ENCODE measurements at regions not wholly inside any gene's neighbourhood (a gene's known extent, or its start where the extent isn't known, plus 50 kb on each side); places are given as distances from the start of the nearest gene placed in this dataset.

GRCh38 chr18:23380001-23380550 is 73.0 kb upstream of the RIOK3 start:
- peaks cover 13 to 17% (median 13%) of the 10 kb centered on the region in 3 donors for H3K4me1 Mint-ChIP-seq
- peaks cover 12 to 20% of the 10 kb centered on the region in 2 donors for H3K36me3 Mint-ChIP-seq
- DNase-seq = no peak
- no peak for ATAC-seq (ENCODE audit: low read depth in 2 of 2)
- no peaks in the 10 kb centered on the region for H3K27me3 Mint-ChIP-seq
- H3K4me3 Mint-ChIP-seq = no peak overlapping the region
- peak overlapping the region in 1 of 6 donors; percentile 90 for H3K27ac Mint-ChIP-seq
- H3K9me3 Mint-ChIP-seq = no peaks in the 10 kb centered on the region

DNA sequence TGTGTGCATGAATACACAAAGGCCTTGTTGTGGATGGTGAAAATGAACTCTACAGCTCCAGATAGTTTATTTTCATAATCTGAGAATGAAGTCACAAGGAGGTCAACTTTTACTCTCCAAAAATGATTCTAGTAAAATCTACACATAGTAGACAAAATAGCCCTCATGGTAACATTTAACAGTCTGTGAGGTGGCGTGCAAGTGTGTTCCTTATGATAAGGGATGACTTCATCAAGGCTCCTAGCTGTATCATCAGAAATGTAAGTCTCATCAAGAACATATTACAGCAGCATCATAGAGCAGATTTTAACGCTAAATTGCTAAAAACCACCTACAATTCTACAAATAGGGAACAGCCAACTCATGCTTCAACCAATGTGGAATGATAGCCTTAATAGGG is 72.3 kb upstream of the RIOK3 start:
- no peaks in the 10 kb centered on the region for H3K27me3 Mint-ChIP-seq
- H3K4me3 Mint-ChIP-seq = no peak overlapping the region
- no peaks in the 10 kb centered on the region for H3K9me3 Mint-ChIP-seq
- H3K4me1 Mint-ChIP-seq = peaks cover 19 to 22% (median 20%) of the 10 kb centered on the region in 3 donors
- no peak for DNase-seq
- peaks cover 12 to 25% of the 10 kb centered on the region in 2 donors for H3K36me3 Mint-ChIP-seq
- ATAC-seq (ENCODE audit: low read depth in 2 of 2) = no peak
- H3K27ac Mint-ChIP-seq = no peak overlapping the region

DNA sequence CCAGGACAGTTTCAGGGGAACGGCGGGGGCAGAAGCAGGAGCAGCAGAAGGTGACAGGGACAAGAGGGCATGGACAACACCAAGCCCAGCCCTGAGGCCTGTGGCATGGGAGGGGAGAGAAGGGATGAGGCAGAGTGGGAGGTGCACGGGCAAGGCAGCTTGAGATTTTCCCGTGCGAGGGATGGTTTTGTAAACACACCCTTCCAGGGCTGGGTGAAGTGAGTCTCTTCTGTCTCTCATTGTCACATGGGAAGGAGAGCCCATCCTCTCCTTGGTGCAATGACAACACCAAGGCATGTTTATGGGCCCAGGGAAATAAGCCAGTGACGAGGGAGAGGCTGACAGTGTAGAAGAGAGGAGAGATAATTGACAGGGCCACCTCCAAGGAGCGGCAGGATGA is 69.6 kb upstream of the RIOK3 start:
- Mint-ChIP-seq H3K4me1 (peaks cover 19 to 22% (median 20%) of the 10 kb centered on the region in 3 donors), H3K4me3 (no peak overlapping the region), H3K36me3 (peaks cover 12 to 22% of the 10 kb centered on the region in 2 donors), H3K27ac (peak overlapping the region in 1 of 6 donors; percentile 68), H3K9me3 (no peaks in the 10 kb centered on the region), H3K27me3 (no peaks in the 10 kb centered on the region)
- DNase-seq (no peak), ATAC-seq (ENCODE audit: low read depth in 2 of 2) (no peak)

- Mint-ChIP-seq H3K27me3 (no peaks in the 10 kb centered on the region), H3K4me1 (peaks cover 19 to 22% (median 20%) of the 10 kb centered on the region in 3 donors), H3K9me3 (no peaks in the 10 kb centered on the region), H3K4me3 (peak overlapping the region in 2 of 8 donors; percentile 6 to 65), H3K27ac (peak overlapping the region in 5 of 6 donors; percentile 30 to 93 (median 80)), H3K36me3 (peaks cover 12 to 26% of the 10 kb centered on the region in 2 donors)
- DNase-seq (no peak), ATAC-seq (ENCODE audit: low read depth in 2 of 2) (peak; percentile 27 to 41)
Measured at GRCh38 chr18:23384778-23385736, 68.0 kb upstream of the RIOK3 start.

DNA sequence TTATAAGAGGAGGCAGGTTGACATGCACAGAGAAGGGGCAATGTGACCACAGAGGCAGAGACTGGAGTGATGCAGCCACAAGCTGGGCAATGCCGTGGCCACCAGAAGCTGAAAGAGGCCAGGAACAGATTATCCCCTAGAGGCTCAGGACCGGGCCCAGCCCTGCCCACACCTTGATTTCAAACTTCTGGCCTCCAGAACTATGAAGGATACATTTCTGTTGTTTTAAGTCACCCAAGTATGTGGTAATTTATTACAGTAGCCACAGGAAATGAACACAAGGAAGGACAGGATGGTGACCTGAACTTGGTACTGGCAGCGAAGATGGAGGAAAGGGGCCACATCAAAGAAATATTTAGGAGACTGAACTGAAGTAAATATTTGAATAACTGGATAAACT is 66.8 kb upstream of the RIOK3 start:
- no peak for DNase-seq
- ATAC-seq (ENCODE audit: low read depth in 2 of 2) = no peak
- Mint-ChIP-seq H3K27ac (peak overlapping the region in 1 of 6 donors; percentile 33), H3K9me3 (no peaks in the 10 kb centered on the region), H3K4me1 (peaks cover 18 to 22% (median 19%) of the 10 kb centered on the region in 3 donors), H3K36me3 (peaks cover 12 to 26% of the 10 kb centered on the region in 2 donors), H3K27me3 (no peaks in the 10 kb centered on the region), H3K4me3 (no peak overlapping the region)

DNA sequence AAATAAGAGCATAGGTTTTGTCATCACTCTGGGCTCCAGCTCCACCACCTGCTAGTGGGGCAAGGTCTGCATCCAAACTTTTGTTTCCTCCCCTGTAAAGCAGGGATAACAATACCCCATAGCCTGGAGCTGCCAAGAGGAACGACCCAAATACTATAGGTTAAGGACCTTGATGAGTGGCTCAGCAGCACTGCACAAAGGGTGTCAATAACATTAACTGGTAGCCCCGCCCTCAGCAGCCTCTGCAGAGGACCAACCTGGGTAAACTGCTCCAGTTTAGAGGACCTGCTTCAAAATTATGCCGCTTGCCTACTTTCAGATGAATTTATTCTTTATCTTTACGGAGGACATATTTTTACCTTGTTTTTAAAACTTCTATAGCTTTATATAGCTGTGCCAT is 65.8 kb upstream of the RIOK3 start:
- Mint-ChIP-seq H3K4me1 (peaks cover 18 to 22% (median 19%) of the 10 kb centered on the region in 3 donors), H3K9me3 (no peaks in the 10 kb centered on the region), H3K4me3 (no peak overlapping the region), H3K27ac (peak overlapping the region in 2 of 6 donors; percentile 30 to 85), H3K27me3 (no peaks in the 10 kb centered on the region), H3K36me3 (peaks cover 12 to 26% of the 10 kb centered on the region in 2 donors)
- no peak for DNase-seq
- no peak for ATAC-seq (ENCODE audit: low read depth in 2 of 2)

GRCh38 chr18:23388357-23388756 is 64.7 kb upstream of the RIOK3 start:
- no peaks in the 10 kb centered on the region for H3K9me3 Mint-ChIP-seq
- H3K36me3 Mint-ChIP-seq = peaks cover 4 to 21% of the 10 kb centered on the region in 2 donors
- H3K27me3 Mint-ChIP-seq = no peaks in the 10 kb centered on the region
- no peak overlapping the region for H3K4me3 Mint-ChIP-seq
- DNase-seq = no peak
- ATAC-seq (ENCODE audit: low read depth in 2 of 2) = no peak
- peaks cover 14 to 18% (median 16%) of the 10 kb centered on the region in 3 donors for H3K4me1 Mint-ChIP-seq
- H3K27ac Mint-ChIP-seq = no peak overlapping the region

DNA sequence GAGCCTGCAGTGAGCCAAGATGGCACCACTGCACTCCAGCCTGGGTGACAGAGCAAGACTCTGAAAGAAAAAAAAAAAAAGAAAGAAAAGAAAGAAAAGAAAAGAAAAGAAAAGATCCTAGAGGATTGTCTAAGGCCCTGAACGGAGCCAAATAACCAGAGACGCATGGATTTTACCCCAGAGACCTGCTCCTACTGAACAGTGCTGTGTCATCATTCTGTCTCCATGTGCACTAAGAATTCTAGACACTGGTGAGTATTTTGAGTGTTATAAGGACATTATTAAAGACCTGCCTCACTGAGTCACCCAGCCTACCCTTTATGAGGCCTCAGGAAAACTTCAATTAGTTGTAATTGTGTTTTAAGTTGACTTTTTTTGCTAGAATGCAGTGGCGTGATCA is 61.9 kb upstream of the RIOK3 start:
- no peaks in the 10 kb centered on the region for H3K4me1 Mint-ChIP-seq

GRCh38 chr18:23397907-23398306 is 55.2 kb upstream of the RIOK3 start:
- peaks cover 8 to 35% of the 10 kb centered on the region in 2 donors for H3K36me3 Mint-ChIP-seq
- ATAC-seq (ENCODE audit: low read depth in 2 of 2) (no peak), DNase-seq (no peak)
- H3K4me3 Mint-ChIP-seq = no peak overlapping the region
- no peaks in the 10 kb centered on the region for H3K9me3 Mint-ChIP-seq
- no peaks in the 10 kb centered on the region for H3K4me1 Mint-ChIP-seq
- no peaks in the 10 kb centered on the region for H3K27me3 Mint-ChIP-seq
- peak overlapping the region in 1 of 6 donors; percentile 60 for H3K27ac Mint-ChIP-seq

More for the DNA sequence above, 61.9 kb upstream of the RIOK3 start:
- no peaks in the 10 kb centered on the region for H3K9me3 Mint-ChIP-seq
- H3K4me3 Mint-ChIP-seq = peak overlapping the region in 1 of 8 donors; percentile 60
- H3K36me3 Mint-ChIP-seq = peaks cover 0 to 24% of the 10 kb centered on the region in 2 donors
- no peak overlapping the region for H3K27ac Mint-ChIP-seq
- no peak for ATAC-seq (ENCODE audit: low read depth in 2 of 2)
- no peaks in the 10 kb centered on the region for H3K27me3 Mint-ChIP-seq
- DNase-seq = no peak

DNA sequence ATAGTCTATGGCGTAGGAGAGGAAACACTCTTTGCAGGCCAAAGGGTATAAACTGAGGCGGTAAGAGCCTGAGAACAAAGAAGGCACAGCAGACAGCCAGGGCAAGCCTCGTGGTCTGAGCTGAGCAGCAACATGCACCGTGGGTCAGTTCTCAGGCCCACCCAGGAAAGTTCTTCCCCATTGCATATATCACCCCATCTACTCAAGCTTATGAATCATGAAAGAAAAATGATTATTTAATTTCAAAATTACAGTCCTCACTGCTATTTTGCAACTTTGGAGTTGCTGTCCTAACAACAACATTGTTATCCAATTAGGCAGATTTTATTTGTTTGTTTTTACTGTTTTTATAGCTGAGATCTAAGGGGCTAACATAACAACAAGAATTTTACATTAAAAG is 54.7 kb upstream of the RIOK3 start:
- H3K4me1 Mint-ChIP-seq = no peaks in the 10 kb centered on the region
- no peaks in the 10 kb centered on the region for H3K9me3 Mint-ChIP-seq
- no peak overlapping the region for H3K4me3 Mint-ChIP-seq
- ATAC-seq (ENCODE audit: low read depth in 2 of 2) (no peak), DNase-seq (no peak)
- H3K27me3 Mint-ChIP-seq = no peaks in the 10 kb centered on the region
- H3K27ac Mint-ChIP-seq = no peak overlapping the region
- peaks cover 13 to 38% of the 10 kb centered on the region in 2 donors for H3K36me3 Mint-ChIP-seq

DNA sequence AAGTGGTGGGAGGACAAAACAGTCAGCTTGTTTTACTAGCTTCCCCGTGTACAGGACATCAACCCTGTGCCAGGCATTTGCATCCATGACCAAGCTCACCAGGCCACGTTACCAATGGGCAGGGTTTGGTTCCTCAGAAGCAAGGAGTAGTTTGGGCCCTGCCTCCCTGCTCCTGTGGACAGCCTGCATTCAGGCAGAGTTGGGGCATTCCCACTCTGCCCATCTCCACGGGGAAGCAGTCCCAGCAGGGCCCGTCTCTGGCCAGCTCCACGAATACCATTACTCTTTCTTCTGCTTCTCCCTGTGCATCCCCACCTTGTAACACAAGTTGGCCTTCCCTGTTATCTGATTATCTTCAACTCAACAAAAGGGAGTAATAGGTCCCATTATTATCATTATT is 54.0 kb upstream of the RIOK3 start:
- Mint-ChIP-seq H3K4me1 (no peaks in the 10 kb centered on the region), H3K9me3 (no peaks in the 10 kb centered on the region), H3K27ac (peak overlapping the region in 2 of 6 donors; percentile 21 to 30), H3K36me3 (peaks cover 16 to 40% of the 10 kb centered on the region in 2 donors), H3K27me3 (no peaks in the 10 kb centered on the region), H3K4me3 (no peak overlapping the region)
- DNase-seq = no peak
- ATAC-seq (ENCODE audit: low read depth in 2 of 2) = no peak

GRCh38 chr18:23400918-23401317 is 52.2 kb upstream of the RIOK3 start:
- H3K9me3 Mint-ChIP-seq = no peaks in the 10 kb centered on the region
- H3K4me1 Mint-ChIP-seq = no peaks in the 10 kb centered on the region
- ATAC-seq (ENCODE audit: low read depth in 2 of 2) (no peak), DNase-seq (no peak)
- no peak overlapping the region for H3K4me3 Mint-ChIP-seq
- H3K27me3 Mint-ChIP-seq = no peaks in the 10 kb centered on the region
- H3K27ac Mint-ChIP-seq = peak overlapping the region in 3 of 6 donors; percentile 4 to 68 (median 18)
- H3K36me3 Mint-ChIP-seq = peaks cover 16 to 26% of the 10 kb centered on the region in 2 donors

GRCh38 chr18:23401400-23402347 is 51.4 kb upstream of the RIOK3 start:
- DNase-seq (no peak), ATAC-seq (ENCODE audit: low read depth in 2 of 2) (no peak)
- no peaks in the 10 kb centered on the region for H3K9me3 Mint-ChIP-seq
- H3K4me1 Mint-ChIP-seq = no peaks in the 10 kb centered on the region
- peak overlapping the region in 3 of 6 donors; percentile 65 to 73 (median 67) for H3K27ac Mint-ChIP-seq
- peak overlapping the region in 1 of 8 donors; percentile 13 for H3K4me3 Mint-ChIP-seq
- H3K27me3 Mint-ChIP-seq = no peaks in the 10 kb centered on the region
- H3K36me3 Mint-ChIP-seq = peaks cover 16 to 20% of the 10 kb centered on the region in 2 donors

Measured in naive B cell (primary cell).